GM04503 (cell line): ENCODE measurements at regions not wholly inside any gene's neighbourhood (a gene's known extent, or its start where the extent isn't known, plus 50 kb on each side); places are given as distances from the start of the nearest gene placed in this dataset.
A peak's percentile ranks its signal among the peaks of the same experiment; 100 is the strongest.

Experiments
- DNase-seq: peaks from one replicate; pipeline ENCODE4 v3.0.0-alpha.2; 2012; ENCODE audit warnings: low read depth

DNA sequence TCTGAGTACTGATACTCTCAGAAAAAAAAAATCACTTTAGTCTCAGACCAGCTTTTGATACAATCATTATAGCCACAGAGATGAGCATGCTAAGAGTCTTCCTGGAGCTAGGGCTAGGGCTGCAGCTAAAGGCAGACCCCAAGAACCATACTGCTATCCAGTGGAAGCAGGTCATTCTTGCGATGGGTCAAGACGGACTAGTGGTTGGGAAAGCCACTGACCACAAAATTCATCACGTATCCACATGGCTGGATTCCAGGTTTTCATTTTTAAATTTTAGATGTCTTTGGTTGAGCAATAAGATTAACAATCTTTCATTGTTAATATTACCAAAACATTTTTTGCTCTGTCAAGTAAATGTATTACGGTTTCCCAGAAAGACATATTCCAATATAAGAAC lies 598.1 kb downstream of the DNAH5 start:
- DNase-seq, result no peak

- no peak for DNase-seq
These were observed 605.4 kb downstream of the DNAH5 start for GRCh38 chr5:13339093-13339492.

DNA sequence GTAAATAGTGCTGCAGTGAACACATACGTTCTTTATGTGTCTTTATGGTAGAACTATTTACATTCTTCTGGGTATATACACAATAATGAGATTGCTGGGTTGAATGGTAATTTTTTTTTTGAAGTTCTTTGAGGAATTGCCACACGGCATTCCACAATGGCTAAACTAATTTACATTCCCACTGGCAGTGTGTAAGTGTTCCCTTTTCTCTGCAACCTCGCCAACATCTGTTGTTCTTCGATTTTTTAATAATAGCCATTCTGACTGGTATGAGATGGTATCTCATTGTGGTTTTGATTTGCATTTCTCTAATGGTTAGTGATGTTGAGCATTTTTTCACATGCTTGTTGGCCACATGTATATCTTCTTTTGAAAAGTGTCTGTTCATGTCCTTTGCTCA lies 609.5 kb downstream of the DNAH5 start:
- peak; percentile 62 for DNase-seq

- DNase-seq, result no peak
These were observed 612.9 kb downstream of the DNAH5 start for GRCh38 chr5:13331585-13331984.

DNA sequence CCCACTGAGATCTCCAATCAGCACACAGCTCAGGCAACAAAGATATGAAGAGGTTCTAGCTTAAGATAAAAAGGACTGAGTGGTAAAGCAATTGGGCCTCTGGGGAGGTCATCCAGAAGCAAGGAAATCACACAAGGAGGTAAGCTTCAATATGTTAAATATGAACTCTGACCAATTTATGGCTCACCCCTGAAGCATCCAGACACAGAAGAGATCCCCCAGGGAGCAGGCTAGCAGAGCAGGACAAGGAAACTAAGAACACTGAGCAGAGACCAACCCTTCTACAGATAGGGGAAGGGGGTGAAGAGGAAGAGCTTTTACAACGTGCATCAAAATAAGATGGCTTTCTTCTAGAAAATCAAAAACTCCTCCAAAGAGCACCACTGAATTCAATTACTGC lies 616.2 kb downstream of the DNAH5 start:
- DNase-seq, result no peak

DNA sequence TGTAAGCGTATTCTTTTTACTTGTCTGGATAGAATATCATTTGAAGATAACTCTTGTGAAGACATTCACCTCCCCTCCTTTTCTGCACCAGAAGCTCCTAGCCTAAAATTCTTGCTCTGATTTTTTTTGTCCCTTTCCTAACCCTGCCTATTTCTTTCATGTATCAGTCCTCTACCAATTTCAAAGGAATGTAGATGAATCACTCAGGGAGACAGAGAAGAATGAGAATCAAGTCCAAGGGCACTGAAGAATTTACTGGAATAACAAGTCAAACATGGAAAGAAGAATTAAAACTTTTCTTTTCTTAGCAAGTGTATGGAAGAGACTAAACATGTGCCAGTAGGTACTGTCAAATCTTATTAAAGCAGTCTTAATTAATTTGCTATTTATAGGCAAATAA lies 618.7 kb downstream of the DNAH5 start:
- no peak for DNase-seq

DNA sequence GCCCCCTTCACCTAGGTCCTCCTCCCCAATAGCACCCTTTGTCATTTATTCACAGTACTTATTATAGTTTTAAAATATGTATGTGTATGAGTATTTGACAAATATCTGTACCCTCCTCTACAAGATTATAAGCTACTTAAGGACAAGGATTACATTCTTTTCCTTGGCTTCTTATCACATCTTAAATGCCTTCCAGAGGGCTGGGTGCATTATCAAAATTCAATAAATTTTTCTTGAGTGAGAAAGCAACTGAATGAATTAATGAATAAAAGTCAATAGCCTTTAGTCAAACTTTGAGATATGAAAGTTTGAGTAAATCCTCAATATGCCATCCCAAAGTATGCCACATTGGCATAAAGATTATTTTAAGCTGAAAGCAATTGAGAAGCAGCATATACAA lies 621.7 kb downstream of the DNAH5 start:
- no peak for DNase-seq

GRCh38 chr5:13317654-13318053 lies 626.8 kb downstream of the DNAH5 start:
- DNase-seq, result no peak

DNA sequence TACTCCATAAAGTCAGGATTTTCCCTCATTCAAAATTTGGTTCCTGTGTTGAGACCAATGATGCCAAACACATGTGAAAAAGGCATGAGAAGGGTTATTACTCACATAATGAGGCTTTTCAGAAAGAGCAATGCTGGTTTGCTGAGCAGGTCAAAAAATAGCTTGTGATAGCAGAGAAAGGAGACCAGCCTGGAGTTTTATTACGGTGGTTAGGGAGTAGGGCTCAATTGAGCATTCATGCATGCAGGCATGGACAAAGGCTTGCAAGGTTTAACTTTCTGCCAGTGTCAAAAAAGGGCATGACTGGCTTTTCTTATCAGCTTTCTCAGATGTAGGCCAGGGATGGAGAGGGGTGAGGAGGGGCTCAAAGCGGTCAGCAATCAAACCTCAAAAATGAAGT lies 628.3 kb downstream of the DNAH5 start:
- DNase-seq, result no peak

DNA sequence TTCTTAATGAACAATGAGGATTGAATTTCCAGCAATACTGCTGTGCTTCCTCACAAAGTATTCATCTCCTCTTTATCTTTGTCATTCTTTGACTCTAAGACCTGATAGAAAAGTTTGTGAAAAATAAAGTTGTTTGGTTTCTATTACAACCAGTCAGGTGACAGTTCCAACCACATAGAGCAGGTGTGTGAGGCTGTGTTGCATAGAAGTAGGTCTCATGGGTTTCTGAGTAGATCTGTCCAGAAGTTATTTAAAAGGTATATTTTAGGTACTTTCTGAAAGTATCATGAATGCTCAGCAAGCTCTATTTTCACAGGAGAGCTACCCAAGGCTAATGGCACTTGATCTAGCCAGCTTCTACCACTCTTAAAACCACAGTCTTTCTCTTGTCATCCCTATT lies 637.0 kb downstream of the DNAH5 start:
- DNase-seq, result no peak

- DNase-seq, result no peak
These were observed 641.0 kb downstream of the DNAH5 start for GRCh38 chr5:13303445-13303844.

DNA sequence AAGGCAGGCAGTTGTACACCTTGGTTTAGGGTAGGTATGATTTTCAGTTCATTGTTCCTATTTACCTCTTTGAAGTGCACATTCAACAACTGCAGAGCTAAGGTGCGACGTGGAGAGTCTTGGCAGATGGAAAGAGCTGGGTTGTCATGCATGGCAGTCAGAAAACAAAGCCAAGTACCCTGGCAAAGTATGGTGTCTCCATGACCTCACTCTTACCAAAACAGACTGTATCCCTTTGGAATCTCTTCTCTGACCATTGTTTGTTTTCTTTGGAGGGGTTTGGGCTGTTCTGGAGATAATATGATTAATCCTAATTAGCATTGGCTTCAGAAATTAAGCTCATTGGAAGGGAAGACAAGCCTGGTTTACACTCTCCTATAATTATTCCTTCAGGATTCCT lies 665.7 kb downstream of the DNAH5 start:
- no peak for DNase-seq

- no peak for DNase-seq
These were observed 666.3 kb downstream of the DNAH5 start for GRCh38 chr5:13278148-13278547.

- DNase-seq, result no peak
These were observed 668.3 kb downstream of the DNAH5 start for GRCh38 chr5:13276156-13276555.

DNA sequence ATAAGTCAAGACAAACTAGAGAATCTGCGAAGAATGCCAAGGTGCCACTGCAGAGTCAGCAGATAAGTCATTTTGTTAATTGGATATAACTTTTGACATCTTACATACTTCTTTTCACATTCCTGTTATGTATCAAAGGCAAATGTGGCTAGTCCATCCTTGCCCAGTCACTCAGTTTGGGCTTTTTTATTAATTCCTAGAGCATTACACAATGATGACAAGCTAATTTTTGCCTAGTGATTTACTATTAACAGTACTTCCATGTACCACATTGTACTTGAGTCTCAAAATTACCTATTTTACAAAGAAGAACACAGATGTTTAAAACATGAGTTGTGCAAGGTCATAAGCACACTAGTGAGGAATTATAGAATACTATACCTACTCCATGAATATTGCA lies 680.8 kb downstream of the DNAH5 start:
- DNase-seq, result no peak

DNA sequence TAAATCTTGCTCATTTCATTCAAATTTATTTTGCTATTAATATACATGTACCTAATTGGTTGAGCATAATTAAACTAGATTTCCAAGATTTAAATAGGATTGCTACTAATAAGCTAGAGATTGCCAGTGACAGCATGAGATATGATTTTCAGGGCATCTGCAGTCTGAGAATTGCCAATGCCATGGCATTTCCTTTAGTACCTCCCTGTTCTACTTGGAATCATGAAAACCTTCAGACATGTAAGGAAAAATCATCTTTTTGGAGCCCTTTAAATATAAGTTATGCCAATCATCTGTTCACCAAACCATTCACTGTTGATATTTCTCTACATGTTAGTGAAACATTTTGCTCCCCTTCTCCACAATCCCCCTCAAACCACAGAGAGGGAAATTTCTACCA lies 691.4 kb downstream of the DNAH5 start:
- no peak for DNase-seq

GRCh38 chr5:13252699-13253098 lies 691.8 kb downstream of the DNAH5 start:
- no peak for DNase-seq

GRCh38 chr5:13251623-13252376 lies 692.7 kb downstream of the DNAH5 start:
- no peak for DNase-seq

DNA sequence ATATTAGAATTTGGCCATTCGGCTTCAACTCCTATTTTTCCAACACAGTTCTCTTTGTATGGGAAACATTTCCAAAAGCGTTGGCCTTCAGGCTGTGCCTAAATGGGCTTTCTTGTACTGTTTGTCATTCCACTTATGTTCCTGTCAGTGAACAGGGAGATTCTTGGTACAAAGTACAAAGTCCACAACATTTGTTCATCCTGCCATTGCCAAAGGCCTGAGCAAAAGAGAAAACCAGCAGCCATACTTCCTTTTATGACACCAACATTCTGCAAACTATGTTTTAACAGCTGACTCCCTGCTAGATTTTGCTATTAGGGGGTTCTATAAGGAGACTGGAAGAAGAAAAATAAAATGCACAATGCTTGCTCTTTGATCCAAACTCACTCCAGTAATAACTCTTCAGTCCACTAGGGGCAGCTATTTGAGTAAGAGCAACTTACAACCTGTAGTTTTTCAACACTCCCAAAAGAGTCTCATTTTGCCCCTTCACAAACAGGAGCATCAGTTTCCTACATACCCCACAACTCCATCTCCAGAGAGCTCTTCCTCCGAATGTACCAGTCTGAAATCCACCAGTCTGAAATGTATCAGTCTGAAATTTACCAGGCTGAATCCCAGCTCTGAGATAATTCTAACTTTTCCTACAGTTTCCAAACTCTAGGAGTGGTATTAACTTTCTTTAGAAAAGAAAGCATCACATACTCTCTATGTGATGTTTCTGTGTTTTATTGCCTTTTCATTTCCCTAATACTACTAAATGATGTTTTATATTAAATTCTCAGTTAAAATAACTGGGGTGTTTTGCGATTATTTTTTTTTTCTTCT lies 693.8 kb downstream of the DNAH5 start:
- DNase-seq, result no peak

DNA sequence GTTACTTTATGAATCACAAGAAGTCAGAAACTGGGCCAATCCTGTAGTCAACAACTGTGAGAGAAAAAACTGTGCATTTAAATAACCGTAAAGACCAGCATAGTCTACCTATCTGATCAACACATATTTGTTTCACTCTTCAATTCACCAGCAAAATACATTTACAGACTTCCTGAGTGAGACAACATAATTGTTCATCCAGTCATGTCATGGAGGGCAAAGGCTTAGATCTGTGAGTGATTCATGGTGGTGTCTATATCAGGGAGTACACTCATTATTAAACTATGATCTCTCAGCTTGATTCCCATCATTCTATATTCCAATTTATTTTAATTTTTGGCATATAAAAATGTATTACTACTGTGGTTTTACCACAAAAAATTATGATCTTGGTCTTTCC lies 694.6 kb downstream of the DNAH5 start:
- DNase-seq, result no peak

- no peak for DNase-seq
These were observed 696.2 kb downstream of the DNAH5 start for GRCh38 chr5:13248253-13248652.

GRCh38 chr5:13246053-13246452 lies 698.4 kb downstream of the DNAH5 start:
- no peak for DNase-seq

DNA sequence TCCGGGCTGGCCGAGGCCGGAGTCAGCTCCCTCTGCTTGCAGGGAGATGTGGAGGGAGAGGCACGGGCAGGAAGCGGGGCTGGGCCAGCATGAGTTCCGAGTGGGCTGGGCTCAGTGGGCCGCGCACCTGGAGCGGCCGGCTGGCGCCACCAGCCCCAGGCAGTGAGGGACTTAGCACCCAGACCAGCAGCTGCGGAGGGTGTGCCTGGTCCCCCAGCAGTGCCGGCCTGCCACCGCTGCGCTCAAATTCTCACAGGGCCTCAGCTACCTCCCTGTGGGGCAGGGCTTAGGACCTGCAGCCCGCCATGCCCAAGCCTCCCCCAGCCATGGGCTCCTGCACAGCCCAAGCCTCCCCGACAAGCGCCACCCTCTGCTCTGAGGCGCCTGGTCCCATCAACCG lies 700.3 kb downstream of the DNAH5 start:
- no peak for DNase-seq

- DNase-seq, result no peak
These were observed 717.0 kb downstream of the DNAH5 start for GRCh38 chr5:13227513-13227912.
